ENCODE measurements at regions not wholly inside any gene's neighbourhood (a gene's known extent, or its start where the extent isn't known, plus 50 kb on each side); places are given as distances from the start of the nearest gene placed in this dataset.
"Not testable (repeated sequence)": the region's sequence is repeated elsewhere in the genome, so short reads cannot be mapped to it uniquely, and the experiment has no call there.

GRCh38 chr14:37890095-37890494 is 294.7 kb downstream of the TTC6 start:
- Mint-ChIP-seq H3K27me3 (no peaks in the 10 kb centered on the region), H3K4me3 (no peak overlapping the region), H3K4me1 (ENCODE audit: low read depth) (no peaks in the 10 kb centered on the region), H3K36me3 (ENCODE audit: low read depth) (no peaks in the 10 kb centered on the region), H3K9me3 (no peaks in the 10 kb centered on the region), H3K27ac (no peak overlapping the region)
- intact Hi-C loops (cut with micrococcal nuclease): no loop called here

GRCh38 chr14:37891500-37891899 is 296.1 kb downstream of the TTC6 start:
- H3K4me3 Mint-ChIP-seq; intact Hi-C loops (cut with micrococcal nuclease); H3K36me3 Mint-ChIP-seq (ENCODE audit: low read depth); H3K9me3 Mint-ChIP-seq; H3K27me3 Mint-ChIP-seq; H3K27ac Mint-ChIP-seq; H3K4me1 Mint-ChIP-seq (ENCODE audit: low read depth): not testable (repeated sequence)

GRCh38 chr14:37894463-37894862 is 299.0 kb downstream of the TTC6 start:
- no peak overlapping the region for H3K27ac Mint-ChIP-seq
- H3K36me3 Mint-ChIP-seq (ENCODE audit: low read depth): no peaks in the 10 kb centered on the region
- H3K27me3 Mint-ChIP-seq: no peaks in the 10 kb centered on the region
- intact Hi-C loops (cut with micrococcal nuclease): no loop called here
- H3K4me1 Mint-ChIP-seq (ENCODE audit: low read depth): no peaks in the 10 kb centered on the region
- H3K9me3 Mint-ChIP-seq: no peaks in the 10 kb centered on the region
- no peak overlapping the region for H3K4me3 Mint-ChIP-seq

GRCh38 chr14:37899365-37899764 is 303.9 kb downstream of the TTC6 start:
- Mint-ChIP-seq H3K9me3 (no peaks in the 10 kb centered on the region), H3K27me3 (no peaks in the 10 kb centered on the region), H3K27ac (no peak overlapping the region), H3K4me1 (ENCODE audit: low read depth) (no peaks in the 10 kb centered on the region), H3K36me3 (ENCODE audit: low read depth) (no peaks in the 10 kb centered on the region), H3K4me3 (no peak overlapping the region)
- intact Hi-C loops (cut with micrococcal nuclease): no loop called here

GRCh38 chr14:37900561-37900960 is 305.1 kb downstream of the TTC6 start:
- no peak overlapping the region for H3K4me3 Mint-ChIP-seq
- no peaks in the 10 kb centered on the region for H3K9me3 Mint-ChIP-seq
- H3K36me3 Mint-ChIP-seq (ENCODE audit: low read depth): no peaks in the 10 kb centered on the region
- H3K27ac Mint-ChIP-seq: no peak overlapping the region
- intact Hi-C loops (cut with micrococcal nuclease): no loop called here
- H3K4me1 Mint-ChIP-seq (ENCODE audit: low read depth): no peaks in the 10 kb centered on the region
- no peaks in the 10 kb centered on the region for H3K27me3 Mint-ChIP-seq

GRCh38 chr14:37901978-37902377 is 305.7 kb upstream of the SSTR1 start:
- Mint-ChIP-seq H3K4me3 (no peak overlapping the region), H3K4me1 (ENCODE audit: low read depth) (no peaks in the 10 kb centered on the region), H3K9me3 (no peaks in the 10 kb centered on the region), H3K36me3 (ENCODE audit: low read depth) (no peaks in the 10 kb centered on the region), H3K27ac (no peak overlapping the region), H3K27me3 (no peaks in the 10 kb centered on the region)
- intact Hi-C loops (cut with micrococcal nuclease): no loop called here

- Mint-ChIP-seq H3K27me3 (no peaks in the 10 kb centered on the region), H3K9me3 (no peaks in the 10 kb centered on the region), H3K4me3 (no peak overlapping the region), H3K4me1 (ENCODE audit: low read depth) (no peaks in the 10 kb centered on the region), H3K27ac (no peak overlapping the region), H3K36me3 (ENCODE audit: low read depth) (no peaks in the 10 kb centered on the region)
- intact Hi-C loops (cut with micrococcal nuclease): no loop called here
These were observed 304.1 kb upstream of the SSTR1 start for GRCh38 chr14:37903343-37904191.

GRCh38 chr14:37924622-37925021 is 283.1 kb upstream of the SSTR1 start:
- Mint-ChIP-seq H3K4me3 (no peak overlapping the region), H3K4me1 (ENCODE audit: low read depth) (no peaks in the 10 kb centered on the region), H3K27ac (no peak overlapping the region), H3K27me3 (no peaks in the 10 kb centered on the region), H3K36me3 (ENCODE audit: low read depth) (no peaks in the 10 kb centered on the region), H3K9me3 (no peaks in the 10 kb centered on the region)
- intact Hi-C loops (cut with micrococcal nuclease): no loop called here

- Mint-ChIP-seq H3K4me3 (no peak overlapping the region), H3K36me3 (ENCODE audit: low read depth) (no peaks in the 10 kb centered on the region), H3K27ac (no peak overlapping the region), H3K9me3 (no peaks in the 10 kb centered on the region), H3K4me1 (ENCODE audit: low read depth) (no peaks in the 10 kb centered on the region), H3K27me3 (no peaks in the 10 kb centered on the region)
- intact Hi-C loops (cut with micrococcal nuclease): no loop called here
These were observed 275.7 kb upstream of the SSTR1 start for GRCh38 chr14:37932008-37932407.

GRCh38 chr14:37932481-37932880 is 275.2 kb upstream of the SSTR1 start:
- H3K27me3 Mint-ChIP-seq: no peaks in the 10 kb centered on the region
- no peaks in the 10 kb centered on the region for H3K36me3 Mint-ChIP-seq (ENCODE audit: low read depth)
- intact Hi-C loops (cut with micrococcal nuclease): no loop called here
- H3K27ac Mint-ChIP-seq: no peak overlapping the region
- H3K4me3 Mint-ChIP-seq: no peak overlapping the region
- no peaks in the 10 kb centered on the region for H3K4me1 Mint-ChIP-seq (ENCODE audit: low read depth)
- no peaks in the 10 kb centered on the region for H3K9me3 Mint-ChIP-seq

- Mint-ChIP-seq H3K27ac (no peak overlapping the region), H3K4me3 (no peak overlapping the region), H3K27me3 (no peaks in the 10 kb centered on the region), H3K9me3 (no peaks in the 10 kb centered on the region), H3K4me1 (ENCODE audit: low read depth) (no peaks in the 10 kb centered on the region), H3K36me3 (ENCODE audit: low read depth) (no peaks in the 10 kb centered on the region)
- intact Hi-C loops (cut with micrococcal nuclease): no loop called here
These were observed 270.7 kb upstream of the SSTR1 start for GRCh38 chr14:37936971-37937370.

GRCh38 chr14:37939442-37940028 is 268.2 kb upstream of the SSTR1 start:
- Mint-ChIP-seq H3K4me3 (no peak overlapping the region), H3K36me3 (ENCODE audit: low read depth) (no peaks in the 10 kb centered on the region), H3K4me1 (ENCODE audit: low read depth) (no peaks in the 10 kb centered on the region), H3K9me3 (peaks cover 2% of the 10 kb centered on the region), H3K27ac (no peak overlapping the region), H3K27me3 (no peaks in the 10 kb centered on the region)
- intact Hi-C loops (cut with micrococcal nuclease): no loop called here

- Mint-ChIP-seq H3K27me3 (no peaks in the 10 kb centered on the region), H3K9me3 (peaks cover 40% of the 10 kb centered on the region), H3K4me1 (ENCODE audit: low read depth) (no peaks in the 10 kb centered on the region), H3K4me3 (no peak overlapping the region), H3K36me3 (ENCODE audit: low read depth) (no peaks in the 10 kb centered on the region), H3K27ac (no peak overlapping the region)
- intact Hi-C loops (cut with micrococcal nuclease): no loop called here
These were observed 261.7 kb upstream of the SSTR1 start for GRCh38 chr14:37945959-37946358.

- intact Hi-C loops (cut with micrococcal nuclease): no loop called here
- Mint-ChIP-seq H3K27me3 (no peaks in the 10 kb centered on the region), H3K4me3 (no peak overlapping the region), H3K9me3 (peaks cover 40% of the 10 kb centered on the region), H3K4me1 (ENCODE audit: low read depth) (no peaks in the 10 kb centered on the region), H3K36me3 (ENCODE audit: low read depth) (no peaks in the 10 kb centered on the region), H3K27ac (no peak overlapping the region)
These were observed 260.9 kb upstream of the SSTR1 start for GRCh38 chr14:37946819-37947218.

GRCh38 chr14:37948266-37948665 is 259.4 kb upstream of the SSTR1 start:
- Mint-ChIP-seq H3K36me3 (ENCODE audit: low read depth) (no peaks in the 10 kb centered on the region), H3K4me1 (ENCODE audit: low read depth) (no peaks in the 10 kb centered on the region), H3K27me3 (no peaks in the 10 kb centered on the region), H3K4me3 (no peak overlapping the region), H3K9me3 (peaks cover 40% of the 10 kb centered on the region), H3K27ac (no peak overlapping the region)
- intact Hi-C loops (cut with micrococcal nuclease): no loop called here
